DMS 273 treated with DMSO at 0.1 percent for 48 hours (cell line): ENCODE measurements at regions not wholly inside any gene's neighbourhood (a gene's known extent, or its start where the extent isn't known, plus 50 kb on each side); places are given as distances from the start of the nearest gene placed in this dataset.

Source experiments
- DNase-seq: peaks from one replicate; lab custom pipeline; 2025; lab: John Stamatoyannopoulos, UW

- no peak for DNase-seq
These were observed 177.0 kb upstream of the TNFAIP3 start for GRCh38 chr6:137690034-137690433.

- no peak for DNase-seq
These were observed 176.3 kb upstream of the TNFAIP3 start for GRCh38 chr6:137690721-137691120.

GRCh38 chr6:137692308-137692707 is 174.8 kb upstream of the TNFAIP3 start:
- DNase-seq, result no peak

GRCh38 chr6:137692806-137693205 is 174.3 kb upstream of the TNFAIP3 start:
- DNase-seq, result no peak

GRCh38 chr6:137693711-137694110 is 173.3 kb upstream of the TNFAIP3 start:
- no peak for DNase-seq

GRCh38 chr6:137696765-137697164 is 170.3 kb upstream of the TNFAIP3 start:
- DNase-seq, result no peak

- no peak for DNase-seq
These were observed 169.7 kb upstream of the TNFAIP3 start for GRCh38 chr6:137697267-137697938.

- DNase-seq, result no peak
These were observed 168.4 kb upstream of the TNFAIP3 start for GRCh38 chr6:137698636-137699030.

GRCh38 chr6:137699031-137699683 is 167.9 kb upstream of the TNFAIP3 start:
- DNase-seq, result no peak

GRCh38 chr6:137700161-137700560 is 166.9 kb upstream of the TNFAIP3 start:
- DNase-seq, result no peak

GRCh38 chr6:137700751-137701477 is 166.1 kb upstream of the TNFAIP3 start:
- no peak for DNase-seq

GRCh38 chr6:137701942-137702341 is 165.1 kb upstream of the TNFAIP3 start:
- no peak for DNase-seq

GRCh38 chr6:137702791-137703424 is 164.2 kb upstream of the TNFAIP3 start:
- no peak for DNase-seq

- no peak for DNase-seq
These were observed 162.3 kb upstream of the TNFAIP3 start for GRCh38 chr6:137704802-137705159.

GRCh38 chr6:137705160-137706082 is 161.6 kb upstream of the TNFAIP3 start:
- peak; percentile 7 for DNase-seq

GRCh38 chr6:137706083-137706750 is 160.8 kb upstream of the TNFAIP3 start:
- DNase-seq, result no peak

GRCh38 chr6:137707038-137707589 is 159.9 kb upstream of the TNFAIP3 start:
- DNase-seq, result no peak

- peak; percentile 38 for DNase-seq
These were observed 159.3 kb upstream of the TNFAIP3 start for GRCh38 chr6:137707590-137708360.

GRCh38 chr6:137708481-137708880 is 158.6 kb upstream of the TNFAIP3 start:
- DNase-seq, result no peak
